Lower leg skin (tissue), 4 donors: ENCODE measurements at regions not wholly inside any gene's neighbourhood (a gene's known extent, or its start where the extent isn't known, plus 50 kb on each side); places are given as distances from the start of the nearest gene placed in this dataset.

Source experiments
- DNase-seq, 2 donors: peaks; one replicate each; pipeline ENCODE4 v3.0.0-alpha.2; 2019; ENCODE audit warnings: low spot score in 2 of 2
- H3K4me3 ChIP-seq: fragments of 200-600 bp; sonication (generic); 2 replicates; pipeline ENCODE4 v1.5.1; 2017; ENCODE audit warnings: mild to moderate bottlenecking, low read depth; ENCODE audit not compliant: poor library complexity, severe bottlenecking
- POLR2A ChIP-seq, 2 donors: fragments of 450-650 bp; IDR thresholded peaks; one replicate each; pipeline ENCODE4 v1.6.1; 2016 to 2017; ENCODE audit warnings: antibody characterized with exemption in 2 of 2, mild to moderate bottlenecking in 1 of 2, moderate library complexity in 1 of 2
- WGBS, 2 donors: methylation state at CpG; one replicate each; pipeline ENCODE4 v1.1.5; 2018; 5-methylcytosine and 5-hydroxymethylcytosine counted together
- intact Hi-C: fragments of 100-400 bp; cut with DNase I; formaldehyde crosslinking; loops from one replicate; pipeline ENCODE4 v1.15.0; 2023; ENCODE audit warnings: low total_unique reads
- TF ChIP-seq, protein P1 (sequence below), 3 donors: fragments of 450-650 bp; IDR thresholded peaks; one replicate each; pipeline ENCODE4 v1.5.1; 2016; ENCODE audit warnings: antibody characterized with exemption in 3 of 3, mild to moderate bottlenecking in 3 of 3, moderate library complexity in 2 of 3

DNA sequence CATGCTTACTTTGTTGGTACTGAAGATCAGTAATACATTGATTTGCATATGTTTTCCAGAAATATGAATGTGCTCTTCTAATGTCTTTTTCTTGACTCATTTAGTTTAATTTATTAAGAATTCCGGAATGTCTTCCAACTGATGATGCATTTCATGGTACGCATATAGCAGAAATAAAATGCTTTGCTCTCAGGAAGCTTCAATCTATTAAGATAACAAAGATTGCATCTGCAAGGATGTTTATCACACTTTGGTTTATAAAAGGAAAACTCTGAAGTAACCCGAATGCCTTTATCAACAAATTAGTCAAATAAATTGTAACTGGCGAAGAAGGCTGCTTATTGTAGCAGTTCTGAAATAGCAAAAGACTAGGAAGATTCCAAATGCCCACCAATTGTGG lies 166.4 kb upstream of the LMNTD1 start:
- 83 to 86% methylated on average over 4 of the region's 4 CpGs for WGBS, 2 donors

DNA sequence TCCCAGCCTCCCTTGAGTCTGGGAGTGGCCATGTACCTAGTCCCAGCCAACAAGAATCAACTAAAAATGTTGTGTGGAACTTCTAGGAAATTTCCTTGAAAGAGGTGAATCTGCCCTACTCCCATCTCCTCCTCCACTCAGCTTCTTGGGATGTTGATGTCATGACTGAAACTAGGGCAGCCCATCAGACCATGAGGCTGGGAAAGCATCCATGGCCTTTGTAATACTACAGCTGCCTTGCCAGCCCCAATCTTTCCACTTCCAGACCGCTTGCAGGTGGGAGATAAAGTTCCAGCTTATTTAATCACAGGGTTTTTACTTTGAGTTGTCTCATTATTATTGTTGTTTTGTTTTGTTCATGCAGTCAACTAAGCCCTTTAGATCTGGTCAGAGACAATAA lies 170.3 kb upstream of the LMNTD1 start:
- DNase-seq = no peak
- WGBS, 2 donors = 46 to 75% methylated on average over 1 of the region's 1 CpG
- no peak overlapping the region for H3K4me3 ChIP-seq
- TF ChIP-seq POLR2A (IDR thresholded peaks at IDR 0.05) = no peak
- TF ChIP-seq, protein P1, sequence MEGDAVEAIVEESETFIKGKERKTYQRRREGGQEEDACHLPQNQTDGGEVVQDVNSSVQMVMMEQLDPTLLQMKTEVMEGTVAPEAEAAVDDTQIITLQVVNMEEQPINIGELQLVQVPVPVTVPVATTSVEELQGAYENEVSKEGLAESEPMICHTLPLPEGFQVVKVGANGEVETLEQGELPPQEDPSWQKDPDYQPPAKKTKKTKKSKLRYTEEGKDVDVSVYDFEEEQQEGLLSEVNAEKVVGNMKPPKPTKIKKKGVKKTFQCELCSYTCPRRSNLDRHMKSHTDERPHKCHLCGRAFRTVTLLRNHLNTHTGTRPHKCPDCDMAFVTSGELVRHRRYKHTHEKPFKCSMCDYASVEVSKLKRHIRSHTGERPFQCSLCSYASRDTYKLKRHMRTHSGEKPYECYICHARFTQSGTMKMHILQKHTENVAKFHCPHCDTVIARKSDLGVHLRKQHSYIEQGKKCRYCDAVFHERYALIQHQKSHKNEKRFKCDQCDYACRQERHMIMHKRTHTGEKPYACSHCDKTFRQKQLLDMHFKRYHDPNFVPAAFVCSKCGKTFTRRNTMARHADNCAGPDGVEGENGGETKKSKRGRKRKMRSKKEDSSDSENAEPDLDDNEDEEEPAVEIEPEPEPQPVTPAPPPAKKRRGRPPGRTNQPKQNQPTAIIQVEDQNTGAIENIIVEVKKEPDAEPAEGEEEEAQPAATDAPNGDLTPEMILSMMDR (IDR thresholded peaks at IDR 0.05) = no peak
- intact Hi-C loops = no loop called here

More for the DNA sequence above, 166.4 kb upstream of the LMNTD1 start:
- no peak for DNase-seq
- intact Hi-C loops = no loop called here
- TF ChIP-seq, protein P1 (IDR thresholded peaks at IDR 0.05) = no peak
- TF ChIP-seq POLR2A (IDR thresholded peaks at IDR 0.05) = no peak
- H3K4me3 ChIP-seq = no peak overlapping the region

- no peak overlapping the region for H3K4me3 ChIP-seq
- DNase-seq = peak in 1 of 2 donors; percentile 43
- intact Hi-C loops = no loop called here
- 15 to 21% methylated on average over 4 of the region's 4 CpGs for WGBS, 2 donors
- TF ChIP-seq, protein P1 (IDR thresholded peaks at IDR 0.05) = no peak
- no peak for TF ChIP-seq POLR2A (IDR thresholded peaks at IDR 0.05)
Measured at GRCh38 chr12:25723921-25724491, 170.9 kb upstream of the LMNTD1 start.

DNA sequence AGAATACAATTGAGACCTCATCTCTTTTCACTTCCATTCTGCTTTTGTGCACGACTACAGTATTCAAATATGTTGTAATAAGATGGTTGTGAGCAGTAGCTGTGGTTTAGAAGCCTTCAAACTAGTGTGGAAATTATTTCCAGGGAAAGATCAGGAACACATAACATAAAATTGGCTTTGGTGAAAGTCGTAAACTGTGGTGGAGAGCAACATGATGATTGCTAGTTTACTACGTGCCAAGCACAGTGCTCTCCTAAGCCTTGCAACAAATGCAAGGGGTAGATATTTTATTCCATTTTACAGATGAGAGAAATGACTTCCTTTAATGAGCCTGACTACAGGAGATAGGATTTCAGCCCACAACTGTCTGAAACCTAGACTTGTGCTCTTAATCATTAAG lies 172.4 kb upstream of the LMNTD1 start:
- no peak for DNase-seq
- 54 to 55% methylated on average over 3 of the region's 3 CpGs for WGBS, 2 donors
- intact Hi-C loops = no loop called here
- TF ChIP-seq POLR2A (IDR thresholded peaks at IDR 0.05) = no peak
- TF ChIP-seq, protein P1 (IDR thresholded peaks at IDR 0.05) = no peak
- no peak overlapping the region for H3K4me3 ChIP-seq

DNA sequence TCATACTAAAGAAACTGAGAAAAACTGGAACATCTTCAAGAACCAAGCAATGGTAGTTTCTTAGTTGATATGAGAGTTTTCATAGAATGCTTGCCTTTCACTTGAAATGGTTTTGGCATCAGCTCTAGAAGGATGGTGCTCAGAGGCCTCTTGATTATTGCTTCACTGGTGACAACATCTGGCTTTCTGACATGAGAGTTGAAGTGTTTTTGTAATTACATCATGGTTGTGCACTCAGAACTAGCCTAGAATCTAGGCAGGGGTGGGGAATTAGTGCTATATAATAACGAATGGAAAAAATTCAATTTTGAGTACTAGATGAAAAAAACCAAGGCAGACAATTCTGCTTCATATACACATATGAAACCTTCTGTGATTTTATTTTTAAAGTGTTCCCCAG lies 172.8 kb upstream of the LMNTD1 start:
- intact Hi-C loops = no loop called here
- peak in 1 of 2 donors; percentile 25 for DNase-seq
- TF ChIP-seq, protein P1 (IDR thresholded peaks at IDR 0.05) = no peak
- no peak for TF ChIP-seq POLR2A (IDR thresholded peaks at IDR 0.05)
- 60 to 65% methylated on average over 1 of the region's 1 CpG for WGBS, 2 donors
- no peak overlapping the region for H3K4me3 ChIP-seq

DNA sequence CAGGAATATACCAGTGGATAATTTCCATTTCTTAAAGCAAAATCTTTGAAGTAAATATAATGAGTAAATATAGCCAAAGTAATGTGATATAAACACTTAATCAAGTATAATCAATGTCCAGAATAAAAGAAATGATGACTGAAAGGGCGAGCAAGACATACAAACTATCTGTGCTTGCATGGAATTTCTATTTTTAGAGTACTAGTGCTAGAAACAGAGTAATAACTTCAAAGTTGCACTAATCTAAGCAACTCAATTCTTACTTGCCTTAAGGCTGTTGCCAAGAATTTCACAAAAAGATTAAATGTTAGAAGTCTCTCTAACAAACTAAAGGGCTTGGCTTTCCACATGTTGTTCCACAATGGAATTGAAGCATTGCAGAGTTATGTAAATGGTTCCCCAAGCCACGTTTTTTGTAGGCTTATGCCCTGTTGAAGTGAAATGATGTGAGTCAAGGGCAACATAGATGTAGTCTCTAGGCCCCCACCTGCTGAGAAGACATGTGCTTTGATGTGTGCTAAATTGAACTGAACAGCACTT lies 175.0 kb upstream of the LMNTD1 start:
- H3K4me3 ChIP-seq = no peak overlapping the region
- DNase-seq = no peak
- intact Hi-C loops = no loop called here
- TF ChIP-seq POLR2A (IDR thresholded peaks at IDR 0.05) = no peak
- WGBS, 2 donors = 46 to 54% methylated on average over 2 of the region's 2 CpGs
